ENCODE measurements at regions not wholly inside any gene's neighbourhood (a gene's known extent, or its start where the extent isn't known, plus 50 kb on each side); places are given as distances from the start of the nearest gene placed in this dataset.
"Not testable (repeated sequence)": the region's sequence is repeated elsewhere in the genome, so short reads cannot be mapped to it uniquely, and the experiment has no call there.

GRCh38 chr7:145916776-145917175 is 199.8 kb upstream of the CNTNAP2 start:
- no peak for DNase-seq

- no peak for DNase-seq
Observed at GRCh38 chr7:145915679-145916078, 200.9 kb upstream of the CNTNAP2 start.

GRCh38 chr7:145909991-145910513 is 206.5 kb upstream of the CNTNAP2 start:
- no peak for DNase-seq

- DNase-seq, result no peak
Observed at GRCh38 chr7:145903658-145904057, 212.9 kb upstream of the CNTNAP2 start.

GRCh38 chr7:145902123-145902522 is 214.5 kb upstream of the CNTNAP2 start:
- no peak for DNase-seq

GRCh38 chr7:145899938-145900337 is 216.7 kb upstream of the CNTNAP2 start:
- DNase-seq, result no peak

GRCh38 chr7:145893925-145894535 is 222.6 kb upstream of the CNTNAP2 start:
- no peak for DNase-seq

- no peak for DNase-seq
Observed at GRCh38 chr7:145884716-145885514, 231.7 kb upstream of the CNTNAP2 start.

- DNase-seq, result no peak
Observed at GRCh38 chr7:145876376-145876775, 240.2 kb upstream of the CNTNAP2 start.

GRCh38 chr7:145875267-145875666 is 241.3 kb upstream of the CNTNAP2 start:
- no peak for DNase-seq

GRCh38 chr7:145868935-145869334 is 247.7 kb upstream of the CNTNAP2 start:
- DNase-seq, result no peak

- DNase-seq, result no peak
Observed at GRCh38 chr7:145862212-145862611, 254.4 kb upstream of the CNTNAP2 start.

GRCh38 chr7:145860809-145861208 is 255.8 kb upstream of the CNTNAP2 start:
- DNase-seq, result no peak

- DNase-seq, result no peak
Observed at GRCh38 chr7:145850636-145851035, 266.0 kb upstream of the CNTNAP2 start.

GRCh38 chr7:145848691-145849090 is 267.9 kb upstream of the CNTNAP2 start:
- DNase-seq, result no peak

- no peak for DNase-seq
Observed at GRCh38 chr7:145845345-145845744, 271.3 kb upstream of the CNTNAP2 start.

GRCh38 chr7:145839814-145840213 is 276.8 kb upstream of the CNTNAP2 start:
- no peak for DNase-seq

GRCh38 chr7:145831616-145832206 is 284.9 kb upstream of the CNTNAP2 start:
- no peak for DNase-seq

- no peak for DNase-seq
Observed at GRCh38 chr7:145817687-145818086, 298.9 kb upstream of the CNTNAP2 start.

- no peak for DNase-seq
Observed at GRCh38 chr7:145812218-145812617, 304.4 kb upstream of the CNTNAP2 start.

GRCh38 chr7:145805496-145805895 is 311.1 kb upstream of the CNTNAP2 start:
- not testable (repeated sequence) for DNase-seq

GRCh38 chr7:145797507-145797906 is 319.1 kb upstream of the CNTNAP2 start:
- no peak for DNase-seq

- DNase-seq, result no peak
Observed at GRCh38 chr7:145795132-145795531, 321.5 kb upstream of the CNTNAP2 start.

Measured in activated gamma-delta T cell treated with Interleukin-2 at 50 U/mL for 16 hours (primary cell).